ENCODE measurements at regions not wholly inside any gene's neighbourhood (a gene's known extent, or its start where the extent isn't known, plus 50 kb on each side); places are given as distances from the start of the nearest gene placed in this dataset. TPM values are rescaled to one million over a fixed set of nuclear protein-coding genes. Genes with fewer than 3 reads are reported as not detected.

- no peak for TF ChIP-seq CTCF (IDR thresholded peaks at IDR 0.05)
- DNase-seq (ENCODE audit: low spot score) (no peak), ATAC-seq (ENCODE audit: low FRiP score) (no peak)
Measured at GRCh38 chr4:30670206-30670605, 50.0 kb upstream of the PCDH7 start.

Small RNA genes lying in the stretch of these regions (small RNA-seq; reads per million reads assigned to genes)
- not detected for gene AC097510.1

Measured in omental fat pad (tissue), 3 donors.